HCT116 (cell line): ENCODE measurements at regions not wholly inside any gene's neighbourhood (a gene's known extent, or its start where the extent isn't known, plus 50 kb on each side); places are given as distances from the start of the nearest gene placed in this dataset.

Source experiments
- ATAC-seq: fragments of 200-7000 bp; cut with Tn5 transposase; 2 replicates; pipeline ENCODE4 v1.9.1; 2020; ENCODE audit warnings: mild to moderate bottlenecking, moderate library complexity
- BruUV-seq: library from RNA; stranded (reverse); fragments of 400-500 nt; replicated peaks from 2 replicates; lab custom pipeline; 2021; lab: Mats Ljungman, UMichigan
- CTCF ChIA-PET: fragments of 300-600 bp; sonication (Branson Sonifier 250); formaldehyde crosslinking; loops from one replicate; lab custom pipeline; 2021; ENCODE audit warnings: antibody characterized with exemption; lab: Charles Lee
- POLR2A ChIA-PET: fragments of 300-600, 350-600 bp; sonication (Branson Sonifier 250); formaldehyde crosslinking; loops from one replicate; lab custom pipeline; 2021; ENCODE audit warnings: antibody characterized with exemption; lab: Charles Lee
- RAD21 ChIA-PET, 2 experiments: fragments of 300-600 bp; sonication (Branson Sonifier 250); formaldehyde crosslinking; loops; one replicate each; lab custom pipeline; 2023; ENCODE audit warnings: low total read pairs in 2 of 2; ENCODE audit not compliant: uncharacterized antibody in 2 of 2, unreplicated experiment in 2 of 2, low non-redundant PET in 1 of 2; lab: Charles Lee
- DNase-seq: peaks from one replicate; pipeline ENCODE4 v3.0.0-alpha.2; 2010; ENCODE audit warnings: low read depth, low spot score
- H2AFZ ChIP-seq: fragments of 200-600 bp; shearing (Covaris generic), sonication (generic); 2 replicates; pipeline ENCODE4 v1.6.1; 2017; ENCODE audit warnings: low read depth, mixed run types, mixed read lengths, antibody characterized with exemption, low read length; ENCODE audit not compliant: poor library complexity, severe bottlenecking
- H3K27ac ChIP-seq: 2 replicates; pipeline ENCODE4 v1.5.1; 2012; ENCODE audit warnings: low read depth, low read length
- H3K27me3 ChIP-seq: fragments of 200-600 bp; sonication (generic); 2 replicates; pipeline ENCODE4 v1.6.1; 2016; ENCODE audit warnings: mixed run types, low read length, mixed read lengths; ENCODE audit not compliant: insufficient read depth
- H3K36me3 ChIP-seq, 2 experiments: fragments of 200-500 bp in 1 of 2; fragments of 200-600 bp in 1 of 2; sonication (Bioruptor generic) in 1 of 2; sonication (generic) in 1 of 2; 2 replicates each; pipeline versions ENCODE4 v1.5.1 to v1.6.1; 2014 to 2016; ENCODE audit warnings: low read length in 2 of 2, inconsistent platforms in 1 of 2, mixed read lengths in 1 of 2, mixed run types in 1 of 2; ENCODE audit not compliant: insufficient read depth in 2 of 2, control insufficient read depth in 1 of 2
- H3K4me1 ChIP-seq, 2 experiments: fragments of 200-600 bp in 1 of 2; sonication (generic) in 1 of 2; 2 replicates each; pipeline versions ENCODE4 v1.5.1 to v1.6.1; 2012 to 2017; ENCODE audit warnings: low read length in 2 of 2, inconsistent platforms in 1 of 2, mild to moderate bottlenecking in 1 of 2, mixed read lengths in 1 of 2, mixed run types in 1 of 2, moderate library complexity in 1 of 2; ENCODE audit not compliant: insufficient read depth in 2 of 2, control insufficient read depth in 1 of 2
- H3K4me2 ChIP-seq: fragments of 200-600 bp; sonication (generic); 2 replicates; pipeline ENCODE4 v1.6.1; 2017; ENCODE audit warnings: mixed run types, low read length, mixed read lengths
- H3K4me3 ChIP-seq, 2 experiments: fragments of 200-600 bp in 1 of 2; sonication (generic) in 1 of 2; replicated peaks in 1 of 2; 2 replicates each; pipeline ENCODE4 v1.5.1; 2011 to 2016; ENCODE audit warnings: low read length in 2 of 2, control low read depth in 1 of 2, low read depth in 1 of 2, mild to moderate bottlenecking in 1 of 2, mixed read lengths in 1 of 2, mixed run types in 1 of 2
- H3K79me2 ChIP-seq: fragments of 200-600 bp; sonication (generic); 2 replicates; pipeline ENCODE4 v1.6.1; 2017; ENCODE audit warnings: mild to moderate bottlenecking, mixed run types, low read length, moderate library complexity, mixed read lengths; ENCODE audit not compliant: insufficient read depth
- H3K9ac ChIP-seq: fragments of 200-600 bp; sonication (generic); 2 replicates; pipeline ENCODE4 v1.6.1; 2016; ENCODE audit warnings: low read length, mixed read lengths
- H3K9me2 ChIP-seq: fragments of 200-600 bp; sonication (generic), shearing (Covaris generic); 2 replicates; pipeline ENCODE4 v1.6.1; 2017; ENCODE audit warnings: mixed run types, mild to moderate bottlenecking, moderate library complexity; ENCODE audit not compliant: insufficient read depth
- H3K9me3 ChIP-seq, 2 experiments: fragments of 200-500 bp in 1 of 2; fragments of 200-600 bp in 1 of 2; sonication (Bioruptor generic) in 1 of 2; sonication (generic) in 1 of 2; 2 replicates each; pipeline ENCODE4 v1.6.1; 2014 to 2017; ENCODE audit warnings: low read length in 2 of 2, mixed read lengths in 2 of 2, inconsistent platforms in 1 of 2, low read depth in 1 of 2, mild to moderate bottlenecking in 1 of 2, mixed run types in 1 of 2, moderate library complexity in 1 of 2; ENCODE audit not compliant: control insufficient read depth in 1 of 2, insufficient read depth in 1 of 2
- H4K20me1 ChIP-seq: fragments of 200-600 bp; sonication (generic), shearing (Covaris generic); 2 replicates; pipeline ENCODE4 v1.6.1; 2017; ENCODE audit warnings: mixed run types, mild to moderate bottlenecking, moderate library complexity; ENCODE audit not compliant: insufficient read depth
- ATF3 ChIP-seq: IDR thresholded peaks from 2 replicates; pipeline ENCODE4 v1.6.1; 2012
- CEBPB ChIP-seq: IDR thresholded peaks from 2 replicates; pipeline ENCODE4 v1.6.1; 2012; ENCODE audit warnings: low read depth
- RAD21 ChIP-seq: IDR thresholded peaks from 2 replicates; pipeline ENCODE4 v1.6.1; 2012; ENCODE audit warnings: low read depth, mild to moderate bottlenecking
- REST ChIP-seq: IDR thresholded peaks from 2 replicates; pipeline ENCODE4 v1.6.1; 2012; ENCODE audit warnings: low read depth
- SIN3A ChIP-seq: IDR thresholded peaks from 2 replicates; pipeline ENCODE4 v1.6.1; 2012; ENCODE audit warnings: low read depth
- YY1 ChIP-seq: IDR thresholded peaks from 2 replicates; pipeline ENCODE4 v1.6.1; 2011; ENCODE audit warnings: low read length, low read depth, moderate library complexity, mild to moderate bottlenecking; ENCODE audit not compliant: insufficient replicate concordance; ENCODE audit errors: extremely low read depth
- ZFX ChIP-seq: fragments of 450-650 bp; IDR thresholded peaks from 2 replicates; pipeline ENCODE4 v1.6.1; 2017
- ZNF274 ChIP-seq: fragments of 200-500 bp; sonication (Bioruptor generic); IDR thresholded peaks from 2 replicates; pipeline ENCODE4 v1.6.1; 2014; ENCODE audit warnings: mild to moderate bottlenecking, low read depth, low read length, inconsistent platforms
- intact Hi-C: fragments of 100-400 bp; cut with micrococcal nuclease; formaldehyde crosslinking; loops from 2 replicates; pipeline ENCODE4 v1.10.0; 2022
- TF ChIP-seq, protein P1 (sequence below): IDR thresholded peaks from 2 replicates; pipeline ENCODE4 v1.6.1; 2011; ENCODE audit warnings: mild to moderate bottlenecking, low read length, moderate library complexity; ENCODE audit not compliant: insufficient replicate concordance; ENCODE audit errors: extremely low read depth

GRCh38 chr6:27144740-27145079 lies 102.8 kb upstream of the PRSS16 start:
- ChIA-PET POLR2A (interaction anchor here (1.4 to 10.2 kb wide), 5 partner anchors 12 to 984 kb away, joined by 3 to 390 read pairs (median 89); a partner anchor contains a TSS), RAD21 (interaction anchor here in 1 of 2 experiments (1.0 kb wide), 1 partner anchor 12 kb away, joined by 3 read pairs; a partner anchor contains a TSS), CTCF (interaction anchor here (0.9 to 1.6 kb wide), 2 partner anchors 18 to 1118 kb away, joined by 3 to 6 read pairs; no protein-coding TSS in a partner anchor)
- Histone ChIP-seq H4K20me1 (no peaks in the 10 kb centered on the region), H2AFZ (no peak overlapping the region), H3K9ac (no peak overlapping the region), H3K4me3 (peak overlapping the region in 1 of 2 experiments; percentile 70; a peak in 1 of 4 replicates), H3K4me2 (peak overlapping the region; percentile 93; the same call in 1 of the 2 replicates), H3K27ac (peak overlapping the region; percentile 97; the same call in 1 of the 2 replicates), H3K9me3 (no peaks in the 10 kb centered on the region), H3K9me2 (no peaks in the 10 kb centered on the region), H3K4me1 (peaks cover 21 to 44% of the 10 kb centered on the region in 2 experiments), H3K36me3 (no peaks in the 10 kb centered on the region), H3K79me2 (0 out of 2 replicates have a peak, but pooled peaks cover 4% of the 10 kb centered on the region), H3K27me3 (no peaks in the 10 kb centered on the region)
- TF ChIP-seq RAD21 (no peak), CEBPB (no peak), ATF3 (no peak), YY1 (no peak), ZNF274 (no peak), REST (no peak), SIN3A (no peak), ZFX (no peak)
- TF ChIP-seq, protein P1, sequence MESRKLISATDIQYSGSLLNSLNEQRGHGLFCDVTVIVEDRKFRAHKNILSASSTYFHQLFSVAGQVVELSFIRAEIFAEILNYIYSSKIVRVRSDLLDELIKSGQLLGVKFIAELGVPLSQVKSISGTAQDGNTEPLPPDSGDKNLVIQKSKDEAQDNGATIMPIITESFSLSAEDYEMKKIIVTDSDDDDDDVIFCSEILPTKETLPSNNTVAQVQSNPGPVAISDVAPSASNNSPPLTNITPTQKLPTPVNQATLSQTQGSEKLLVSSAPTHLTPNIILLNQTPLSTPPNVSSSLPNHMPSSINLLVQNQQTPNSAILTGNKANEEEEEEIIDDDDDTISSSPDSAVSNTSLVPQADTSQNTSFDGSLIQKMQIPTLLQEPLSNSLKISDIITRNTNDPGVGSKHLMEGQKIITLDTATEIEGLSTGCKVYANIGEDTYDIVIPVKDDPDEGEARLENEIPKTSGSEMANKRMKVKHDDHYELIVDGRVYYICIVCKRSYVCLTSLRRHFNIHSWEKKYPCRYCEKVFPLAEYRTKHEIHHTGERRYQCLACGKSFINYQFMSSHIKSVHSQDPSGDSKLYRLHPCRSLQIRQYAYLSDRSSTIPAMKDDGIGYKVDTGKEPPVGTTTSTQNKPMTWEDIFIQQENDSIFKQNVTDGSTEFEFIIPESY: no peak
- ATAC-seq (no peak), DNase-seq (no peak)
- intact Hi-C loops: loop anchor here (5.0 kb wide), 3 partner anchors 668 to 947 kb away; a partner anchor contains a TSS
- no TSS peak for BruUV-seq
